ENCODE measurements at regions not wholly inside any gene's neighbourhood (a gene's known extent, or its start where the extent isn't known, plus 50 kb on each side); places are given as distances from the start of the nearest gene placed in this dataset.
"Not testable (repeated sequence)": the region's sequence is repeated elsewhere in the genome, so short reads cannot be mapped to it uniquely, and the experiment has no call there.

DNA sequence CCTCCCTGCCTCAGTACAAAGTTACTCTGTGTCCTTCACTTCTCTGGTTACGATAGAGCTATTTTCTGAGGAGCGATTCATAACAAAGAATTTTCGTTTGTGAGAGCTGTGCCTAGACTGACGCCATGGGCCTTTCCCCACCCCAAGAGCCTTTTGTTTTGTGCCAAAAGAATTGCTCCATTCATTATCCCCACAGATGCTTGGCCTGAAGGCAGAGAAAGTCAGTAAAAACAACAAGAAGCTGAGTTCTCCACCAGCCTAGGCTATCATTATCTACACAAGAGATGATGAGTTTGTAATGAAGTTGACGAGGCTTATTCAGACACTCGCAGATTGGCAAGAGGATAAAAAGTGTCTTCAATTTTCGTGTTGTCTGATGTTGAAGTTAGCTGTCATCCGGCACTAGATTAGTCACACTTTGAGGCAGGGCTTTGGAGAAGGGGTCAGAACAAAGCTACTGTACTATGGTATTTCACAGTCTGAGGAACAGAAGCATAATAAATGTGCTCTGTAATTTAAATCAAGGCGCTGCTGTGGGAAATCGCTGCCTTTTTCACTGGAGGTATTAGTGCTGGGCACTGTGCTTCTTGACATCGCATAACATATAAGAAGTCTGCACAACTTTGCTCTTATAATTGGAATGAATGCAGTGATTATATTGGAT, 278.4 kb upstream of the FIGN start:
- no peak for DNase-seq

GRCh38 chr2:164012581-164012980, 276.8 kb upstream of the FIGN start:
- no peak for DNase-seq

GRCh38 chr2:164009756-164010337, 274.0 kb upstream of the FIGN start:
- peak; percentile 93 for DNase-seq

DNA sequence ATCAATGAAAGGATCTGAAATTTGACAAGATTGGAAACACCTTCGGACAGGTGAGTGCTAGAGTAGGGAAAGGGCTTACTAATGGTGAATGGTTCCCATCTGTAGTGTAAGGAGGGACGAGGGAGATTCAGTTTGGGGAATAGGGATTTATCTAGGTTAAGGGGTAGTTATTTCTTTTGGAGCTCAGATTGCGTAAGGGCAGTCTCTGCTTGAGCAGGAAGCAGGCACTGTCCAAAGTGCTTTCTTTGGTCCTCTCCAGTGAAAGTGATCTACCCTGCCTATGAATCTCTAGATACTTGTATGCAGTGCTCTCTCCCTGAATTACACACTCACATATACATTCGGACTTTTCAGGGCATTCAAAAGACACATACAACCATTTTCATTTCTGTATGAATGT, 272.9 kb upstream of the FIGN start:
- no peak for DNase-seq

DNA sequence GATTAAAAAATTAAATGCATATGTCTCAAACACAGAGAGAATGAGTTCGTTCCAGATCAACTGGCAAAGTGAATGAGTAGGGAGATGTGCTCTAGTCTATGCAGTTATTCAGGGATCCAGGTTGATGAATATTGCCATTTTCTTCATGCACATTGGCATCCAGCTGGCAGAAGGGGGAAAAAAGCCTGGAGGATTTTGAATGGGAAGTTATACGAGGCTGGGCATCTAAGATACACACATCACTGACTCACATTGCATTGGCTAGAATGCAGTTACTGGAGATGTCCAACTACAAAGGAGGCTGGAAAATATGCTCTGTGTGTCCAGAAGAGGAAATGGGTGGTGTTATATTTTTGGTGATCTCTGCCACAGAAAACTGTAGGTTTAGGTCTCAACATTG, 270.9 kb upstream of the FIGN start:
- no peak for DNase-seq

DNA sequence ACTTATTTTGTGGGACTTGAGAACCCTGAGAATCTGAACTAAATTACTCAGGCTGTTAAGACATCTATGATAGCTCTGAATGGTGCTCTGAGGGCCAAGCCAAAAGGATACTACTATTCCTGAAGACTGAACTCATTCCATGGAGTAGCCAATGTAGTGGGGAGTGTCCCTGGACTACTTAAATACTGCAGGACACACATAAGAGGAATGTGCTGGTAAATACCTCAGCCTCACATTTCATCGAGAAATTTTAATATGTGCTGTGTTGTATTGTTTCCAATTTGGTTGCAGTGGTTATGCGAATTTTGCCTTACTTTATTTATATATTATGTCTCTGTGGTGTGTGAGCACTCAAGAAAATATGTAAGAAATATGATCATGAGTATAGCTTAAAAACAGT, 264.4 kb upstream of the FIGN start:
- DNase-seq = no peak

DNA sequence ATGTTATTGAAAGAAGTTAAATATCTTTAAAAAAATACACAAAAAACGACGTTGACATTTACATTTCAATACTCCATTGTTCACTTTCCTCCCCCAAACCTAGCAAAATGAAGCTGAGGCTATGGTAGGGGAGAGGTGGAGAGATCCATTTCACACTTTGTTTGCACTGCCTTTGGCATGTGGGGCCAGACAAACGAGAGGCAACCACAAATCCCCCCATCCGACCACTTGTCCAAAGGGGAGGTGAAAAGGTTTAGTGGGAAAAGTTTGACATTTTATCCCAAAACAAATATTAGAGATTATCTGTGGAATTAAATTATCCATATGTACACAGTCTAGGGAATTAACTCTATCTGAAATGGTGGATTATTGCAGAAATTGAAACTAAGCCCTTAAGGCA, 261.7 kb upstream of the FIGN start:
- DNase-seq = no peak

DNA sequence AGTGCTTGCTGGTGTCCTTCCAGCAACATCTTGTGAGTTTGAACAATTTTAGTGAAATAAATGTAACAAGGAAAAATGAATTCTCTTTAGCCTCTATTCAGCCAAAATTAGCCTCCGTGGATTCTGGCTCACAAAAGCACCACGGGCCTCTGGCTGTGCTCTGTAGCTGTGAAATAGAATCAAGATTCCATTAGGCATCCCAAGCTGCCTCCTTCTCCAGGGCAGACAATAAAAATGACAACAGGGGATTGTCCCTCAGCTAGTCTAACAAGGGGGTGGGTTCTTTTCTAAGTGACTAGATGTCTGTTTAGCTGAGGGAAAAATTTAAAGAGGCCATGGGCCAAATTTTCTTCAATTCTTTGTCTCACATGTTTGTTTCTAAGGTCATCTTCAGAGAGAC, 254.7 kb upstream of the FIGN start:
- no peak for DNase-seq

DNA sequence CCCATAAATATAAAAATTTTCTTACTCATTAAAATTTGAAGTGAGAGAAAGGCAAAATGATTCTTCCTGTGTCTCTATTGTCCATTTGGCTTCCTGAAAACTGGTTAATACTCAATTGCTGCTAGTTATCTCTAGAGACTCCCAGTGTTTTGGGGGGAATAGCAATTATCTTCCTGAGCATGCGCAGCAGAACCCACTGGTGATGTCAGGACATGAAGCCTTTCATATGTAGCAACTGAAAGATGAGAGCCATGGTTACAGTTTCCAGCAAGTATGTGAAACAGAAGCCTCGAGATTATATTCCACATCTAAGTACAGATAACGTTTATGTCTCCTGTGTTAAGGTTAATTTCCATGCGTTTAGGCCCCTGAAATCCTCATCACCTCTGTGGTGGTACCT, 254.3 kb upstream of the FIGN start:
- DNase-seq = no peak

GRCh38 chr2:163987175-163987940, 251.6 kb upstream of the FIGN start:
- DNase-seq = no peak

GRCh38 chr2:163984986-163985385, 249.2 kb upstream of the FIGN start:
- DNase-seq = no peak

- DNase-seq = no peak
Observed at GRCh38 chr2:163983911-163984310, 248.1 kb upstream of the FIGN start.

GRCh38 chr2:163982938-163983337, 247.1 kb upstream of the FIGN start:
- no peak for DNase-seq

DNA sequence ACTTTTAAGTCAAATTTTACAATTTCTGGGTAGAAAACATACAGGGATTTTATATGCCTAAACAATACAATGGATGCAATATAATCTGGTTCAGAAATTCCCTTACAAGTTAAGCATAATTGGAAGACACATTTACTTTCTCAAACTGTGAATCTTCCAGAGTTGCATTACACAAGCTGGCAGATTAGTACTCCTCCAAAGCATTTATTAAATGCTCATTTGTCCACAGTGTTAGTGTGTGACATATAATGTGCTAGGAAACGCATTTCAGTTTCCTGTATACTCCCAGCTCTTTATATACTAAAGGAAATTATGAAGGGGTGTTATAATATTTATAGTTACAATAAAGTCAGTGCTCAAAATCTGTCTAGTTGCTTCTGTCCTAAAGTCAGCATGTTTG, 239.0 kb upstream of the FIGN start:
- no peak for DNase-seq

GRCh38 chr2:163970058-163970813, 234.4 kb upstream of the FIGN start:
- no peak for DNase-seq

DNA sequence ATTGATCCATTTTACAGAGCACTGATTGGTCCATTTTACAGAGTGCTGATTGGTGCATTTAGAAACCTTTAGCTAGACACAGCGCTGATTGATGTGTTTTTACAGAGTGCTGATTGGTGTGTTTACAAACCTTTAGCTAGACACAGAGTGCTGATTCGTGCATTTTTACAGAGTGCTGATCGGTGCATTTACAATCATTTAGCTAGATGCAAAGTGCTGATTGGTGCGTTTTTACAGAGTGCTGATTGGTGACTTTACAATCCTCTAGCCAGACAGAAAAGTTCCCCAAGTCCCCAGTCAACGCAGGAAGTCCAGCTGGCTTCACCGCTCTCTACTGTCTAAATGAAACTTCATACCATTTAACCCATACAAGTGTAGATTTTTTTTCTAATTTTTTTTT, 228.5 kb upstream of the FIGN start:
- not testable (repeated sequence) for DNase-seq

- DNase-seq = no peak
Observed at GRCh38 chr2:163953390-163953907, 217.6 kb upstream of the FIGN start.

DNA sequence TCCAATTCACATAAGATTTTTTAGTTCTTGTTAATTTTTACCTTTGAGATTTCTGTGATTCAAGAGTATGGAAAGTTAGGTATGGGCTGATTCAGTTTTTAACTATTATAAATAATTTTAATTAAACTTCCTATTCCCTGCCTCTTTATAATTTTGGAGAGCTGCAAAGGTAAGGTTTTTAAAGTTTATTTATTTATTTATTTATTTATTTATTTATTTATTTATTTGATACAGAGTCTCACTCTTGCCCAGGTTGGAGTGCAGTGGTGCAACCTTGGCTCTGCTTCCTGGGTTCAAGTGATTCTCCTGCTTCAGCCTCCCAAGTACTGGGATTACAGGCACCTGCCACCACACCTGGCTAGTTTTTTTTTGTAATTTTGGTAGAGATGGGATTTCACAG, 215.5 kb upstream of the FIGN start:
- DNase-seq = no peak

DNA sequence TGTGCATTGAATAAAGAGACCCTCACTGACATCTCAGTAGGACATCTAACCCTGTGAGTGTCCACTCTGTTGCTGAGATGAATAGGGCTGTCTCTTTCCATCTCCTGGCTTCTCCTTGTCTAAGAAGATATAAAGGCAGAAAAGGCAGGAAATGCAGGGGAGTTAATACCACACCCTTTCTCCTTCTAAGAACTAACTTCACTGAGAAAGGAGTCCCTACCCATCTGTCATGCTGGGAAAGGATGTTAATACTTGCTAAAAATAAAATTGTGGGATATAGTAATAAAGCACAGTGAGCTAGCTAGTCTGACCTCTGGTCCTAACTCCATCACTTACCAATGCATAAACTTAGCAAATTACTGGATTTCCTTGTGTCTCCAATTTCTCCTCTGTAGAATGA, 213.9 kb upstream of the FIGN start:
- no peak for DNase-seq

- DNase-seq = no peak
Observed at GRCh38 chr2:163944347-163944737, 208.5 kb upstream of the FIGN start.

GRCh38 chr2:163943403-163944346, 207.9 kb upstream of the FIGN start:
- no peak for DNase-seq

GRCh38 chr2:163934131-163934530, 198.3 kb upstream of the FIGN start:
- DNase-seq = peak; percentile 7
